SIG-M5 treated with dmso at 0.1 percent for 504 hours (cell line): ENCODE measurements at regions not wholly inside any gene's neighbourhood (a gene's known extent, or its start where the extent isn't known, plus 50 kb on each side); places are given as distances from the start of the nearest gene placed in this dataset.
"Not testable (repeated sequence)": the region's sequence is repeated elsewhere in the genome, so short reads cannot be mapped to it uniquely, and the experiment has no call there.

Experiments used
- DNase-seq: peaks from one replicate; lab custom pipeline; 2025; ENCODE audit not compliant: unreplicated experiment; lab: John Stamatoyannopoulos, UW

- DNase-seq: no peak
Measured at GRCh38 chr6:94254689-94255088, 835.3 kb upstream of the EPHA7 start.

GRCh38 chr6:94251878-94252277 is 832.5 kb upstream of the EPHA7 start:
- no peak for DNase-seq

- DNase-seq: no peak
Measured at GRCh38 chr6:94245395-94245794, 826.0 kb upstream of the EPHA7 start.

GRCh38 chr6:94238868-94239267 is 819.5 kb upstream of the EPHA7 start:
- DNase-seq: no peak

- no peak for DNase-seq
Measured at GRCh38 chr6:94227741-94228140, 808.4 kb upstream of the EPHA7 start.

GRCh38 chr6:94217836-94218235 is 798.5 kb upstream of the EPHA7 start:
- DNase-seq: no peak

- no peak for DNase-seq
Measured at GRCh38 chr6:94215552-94215951, 796.2 kb upstream of the EPHA7 start.

GRCh38 chr6:94213226-94213625 is 793.9 kb upstream of the EPHA7 start:
- no peak for DNase-seq

GRCh38 chr6:94196891-94197290 is 777.5 kb upstream of the EPHA7 start:
- DNase-seq: no peak

GRCh38 chr6:94190030-94190429 is 770.7 kb upstream of the EPHA7 start:
- DNase-seq: no peak

- no peak for DNase-seq
Measured at GRCh38 chr6:94184666-94185464, 765.5 kb upstream of the EPHA7 start.

GRCh38 chr6:94177429-94177828 is 758.1 kb upstream of the EPHA7 start:
- DNase-seq: no peak

GRCh38 chr6:94175465-94175864 is 756.1 kb upstream of the EPHA7 start:
- DNase-seq: no peak

- no peak for DNase-seq
Measured at GRCh38 chr6:94163877-94164276, 744.5 kb upstream of the EPHA7 start.

GRCh38 chr6:94150886-94151285 is 731.5 kb upstream of the EPHA7 start:
- no peak for DNase-seq

- peak; percentile 6 for DNase-seq
Measured at GRCh38 chr6:94144807-94145206, 725.4 kb upstream of the EPHA7 start.

GRCh38 chr6:94137178-94137577 is 717.8 kb upstream of the EPHA7 start:
- not testable (repeated sequence) for DNase-seq

- no peak for DNase-seq
Measured at GRCh38 chr6:94133106-94133505, 713.7 kb upstream of the EPHA7 start.

- DNase-seq: no peak
Measured at GRCh38 chr6:94131271-94131670, 711.9 kb upstream of the EPHA7 start.

GRCh38 chr6:94130478-94130877 is 711.1 kb upstream of the EPHA7 start:
- no peak for DNase-seq

- no peak for DNase-seq
Measured at GRCh38 chr6:94129926-94130325, 710.6 kb upstream of the EPHA7 start.

- no peak for DNase-seq
Measured at GRCh38 chr6:94127716-94128115, 708.4 kb upstream of the EPHA7 start.

GRCh38 chr6:94124333-94124732 is 705.0 kb upstream of the EPHA7 start:
- no peak for DNase-seq
